ENCODE measurements at regions not wholly inside any gene's neighbourhood (a gene's known extent, or its start where the extent isn't known, plus 50 kb on each side); places are given as distances from the start of the nearest gene placed in this dataset.

DNA sequence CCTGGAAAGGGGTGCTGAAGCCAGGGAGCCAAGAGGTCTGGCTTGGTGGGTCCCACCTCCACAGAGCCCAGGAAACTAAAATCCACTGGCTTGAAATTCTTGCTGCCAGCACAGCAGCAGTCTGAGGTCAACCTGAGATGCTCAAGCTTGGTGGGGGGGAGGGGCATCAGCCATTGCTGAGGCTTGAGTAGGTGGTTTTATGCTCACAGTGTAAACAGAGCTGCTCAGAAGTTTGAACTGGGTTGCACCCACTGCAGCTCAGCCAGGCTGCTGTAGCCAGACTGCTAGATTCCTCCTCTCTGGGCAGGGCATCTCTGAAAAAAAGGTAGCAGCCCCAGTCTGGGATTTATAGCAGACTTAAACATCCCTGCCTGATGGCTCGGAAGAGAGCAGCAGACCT, 55.5 kb upstream of the FBXL17 start:
- DNase-seq: no peak

GRCh38 chr5:108436696-108437095, 54.8 kb upstream of the FBXL17 start:
- no peak for DNase-seq

- DNase-seq: no peak
Measured at GRCh38 chr5:108433600-108433999, 51.7 kb upstream of the FBXL17 start.

DNA sequence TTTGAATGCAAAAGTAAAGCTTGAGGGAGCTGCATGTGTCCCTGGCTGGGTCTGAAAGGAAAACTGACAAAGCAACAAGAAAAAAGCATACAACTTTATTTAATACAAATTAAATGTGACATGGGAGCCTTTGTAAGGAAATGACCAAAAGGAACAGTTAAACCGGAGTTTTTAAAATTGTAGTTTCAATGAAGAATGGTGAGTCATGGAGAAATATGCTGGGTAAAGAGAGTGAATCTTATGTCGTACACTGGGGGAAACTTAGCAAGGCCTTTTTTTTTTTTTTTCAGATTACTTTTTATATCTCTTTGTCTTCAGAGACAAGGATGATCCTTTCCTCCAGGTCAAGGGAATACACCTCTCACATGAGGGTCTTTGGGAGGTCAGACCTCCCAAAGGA, 50.1 kb upstream of the FBXL17 start:
- DNase-seq: no peak
